GM21717 (cell line): ENCODE measurements at regions not wholly inside any gene's neighbourhood (a gene's known extent, or its start where the extent isn't known, plus 50 kb on each side); places are given as distances from the start of the nearest gene placed in this dataset.

Experiments used
- ATAC-seq: cut with Tn5 transposase; IDR thresholded peaks from one replicate; pipeline ENCODE4 v1.9.1; 2021; ENCODE audit warnings: mild to moderate bottlenecking, moderate library complexity; ENCODE audit not compliant: unreplicated experiment

GRCh38 chr5:153432583-153432982 lies 57.9 kb upstream of the GRIA1 start:
- ATAC-seq = no peak

- no peak for ATAC-seq
Observed at GRCh38 chr5:153437251-153437650, 53.2 kb upstream of the GRIA1 start.

- ATAC-seq = no peak
Observed at GRCh38 chr5:153439130-153439529, 51.3 kb upstream of the GRIA1 start.
